Peyer's patch (tissue), 4 donors: ENCODE measurements at regions not wholly inside any gene's neighbourhood (a gene's known extent, or its start where the extent isn't known, plus 50 kb on each side); places are given as distances from the start of the nearest gene placed in this dataset.

Source experiments
- DNase-seq, 3 donors: peaks; one replicate each; pipeline ENCODE4 v3.0.0-alpha.2; 2017 to 2019
- H3K27ac ChIP-seq, 4 donors: fragments of 200-600 bp; sonication (generic); one replicate each; pipeline ENCODE4 v1.5.1; 2016 to 2019
- H3K27me3 ChIP-seq, 2 donors: fragments of 200-600 bp; sonication (generic); one replicate each; pipeline ENCODE4 v1.5.1; 2019
- H3K36me3 ChIP-seq, 3 donors: fragments of 200-600 bp; sonication (generic); one replicate each; pipeline ENCODE4 v1.5.1; 2016 to 2019
- H3K4me1 ChIP-seq, 4 donors: fragments of 200-600 bp; sonication (generic); one replicate each; pipeline ENCODE4 v1.5.1; 2016 to 2019
- H3K4me3 ChIP-seq, 4 donors: fragments of 200-600 bp; sonication (generic); 1 replicate in 3 of 4; 2 replicates in 1 of 4; pipeline ENCODE4 v1.5.1; 2016 to 2019; ENCODE audit warnings: mild to moderate bottlenecking in 1 of 4
- H3K9me3 ChIP-seq, 4 donors: fragments of 200-600 bp; sonication (generic); one replicate each; pipeline ENCODE4 v1.5.1; 2016 to 2019; ENCODE audit warnings: mild to moderate bottlenecking in 1 of 4
- CTCF ChIP-seq, 6 experiments: fragments of 450-650 bp in 4 of 6; fragments of 200-600 bp in 2 of 6; sonication (generic) in 1 of 6; IDR thresholded peaks; one replicate each; pipeline ENCODE4 v1.5.1; 2017 to 2019; ENCODE audit warnings: antibody characterized with exemption in 6 of 6, mild to moderate bottlenecking in 3 of 6, moderate library complexity in 1 of 6
- POLR2A ChIP-seq, 2 donors: fragments of 450-650 bp; IDR thresholded peaks; one replicate each; pipeline ENCODE4 v1.5.1; 2017; ENCODE audit warnings: antibody characterized with exemption in 2 of 2, mild to moderate bottlenecking in 2 of 2, moderate library complexity in 2 of 2

- Histone ChIP-seq H3K27me3 (no peaks in the 10 kb centered on the region), H3K4me1 (peaks cover 0 to 10% (median 4%) of the 10 kb centered on the region in 4 donors), H3K27ac (no peak overlapping the region), H3K9me3 (no peaks in the 10 kb centered on the region), H3K4me3 (no peak overlapping the region), H3K36me3 (no peaks in the 10 kb centered on the region)
- no peak for DNase-seq
- TF ChIP-seq CTCF (IDR thresholded peaks at IDR 0.05) (no peak), POLR2A (IDR thresholded peaks at IDR 0.05) (no peak)
These were observed 192.0 kb downstream of the PIK3R1 start for GRCh38 chr5:68407311-68408239.

GRCh38 chr5:68408345-68408871 lies 192.9 kb downstream of the PIK3R1 start:
- Histone ChIP-seq H3K36me3 (no peaks in the 10 kb centered on the region), H3K27me3 (no peaks in the 10 kb centered on the region), H3K4me1 (peaks cover 0 to 10% (median 4%) of the 10 kb centered on the region in 4 donors), H3K9me3 (no peaks in the 10 kb centered on the region), H3K27ac (no peak overlapping the region), H3K4me3 (no peak overlapping the region)
- TF ChIP-seq CTCF (IDR thresholded peaks at IDR 0.05), result no peak
- no peak for TF ChIP-seq POLR2A (IDR thresholded peaks at IDR 0.05)
- DNase-seq, result no peak

- TF ChIP-seq CTCF (IDR thresholded peaks at IDR 0.05), result no peak
- TF ChIP-seq POLR2A (IDR thresholded peaks at IDR 0.05), result no peak
- Histone ChIP-seq H3K27me3 (no peaks in the 10 kb centered on the region), H3K4me3 (no peak overlapping the region), H3K4me1 (peaks cover 0 to 10% (median 4%) of the 10 kb centered on the region in 4 donors), H3K36me3 (no peaks in the 10 kb centered on the region), H3K27ac (no peak overlapping the region), H3K9me3 (no peaks in the 10 kb centered on the region)
- DNase-seq, result no peak
These were observed 193.7 kb downstream of the PIK3R1 start for GRCh38 chr5:68409259-68409658.

GRCh38 chr5:68411161-68411560 lies 195.6 kb downstream of the PIK3R1 start:
- Histone ChIP-seq H3K27me3 (no peaks in the 10 kb centered on the region), H3K27ac (no peak overlapping the region), H3K36me3 (no peaks in the 10 kb centered on the region), H3K9me3 (no peaks in the 10 kb centered on the region), H3K4me3 (no peak overlapping the region), H3K4me1 (peaks cover 0 to 7% (median 2%) of the 10 kb centered on the region in 4 donors)
- TF ChIP-seq CTCF (IDR thresholded peaks at IDR 0.05) (no peak), POLR2A (IDR thresholded peaks at IDR 0.05) (no peak)
- no peak for DNase-seq

GRCh38 chr5:68415177-68416085 lies 199.9 kb downstream of the PIK3R1 start:
- DNase-seq, result no peak
- Histone ChIP-seq H3K27ac (no peak overlapping the region), H3K4me1 (peaks cover 0 to 16% (median 0%) of the 10 kb centered on the region in 4 donors), H3K4me3 (no peak overlapping the region), H3K9me3 (no peaks in the 10 kb centered on the region), H3K27me3 (no peaks in the 10 kb centered on the region), H3K36me3 (no peaks in the 10 kb centered on the region)
- TF ChIP-seq POLR2A (IDR thresholded peaks at IDR 0.05) (no peak), CTCF (IDR thresholded peaks at IDR 0.05) (no peak)
